ENCODE measurements at regions not wholly inside any gene's neighbourhood (a gene's known extent, or its start where the extent isn't known, plus 50 kb on each side); places are given as distances from the start of the nearest gene placed in this dataset.
A peak's percentile ranks its signal among the peaks of the same experiment; 100 is the strongest.
"Not testable (repeated sequence)": the region's sequence is repeated elsewhere in the genome, so short reads cannot be mapped to it uniquely, and the experiment has no call there.

DNA sequence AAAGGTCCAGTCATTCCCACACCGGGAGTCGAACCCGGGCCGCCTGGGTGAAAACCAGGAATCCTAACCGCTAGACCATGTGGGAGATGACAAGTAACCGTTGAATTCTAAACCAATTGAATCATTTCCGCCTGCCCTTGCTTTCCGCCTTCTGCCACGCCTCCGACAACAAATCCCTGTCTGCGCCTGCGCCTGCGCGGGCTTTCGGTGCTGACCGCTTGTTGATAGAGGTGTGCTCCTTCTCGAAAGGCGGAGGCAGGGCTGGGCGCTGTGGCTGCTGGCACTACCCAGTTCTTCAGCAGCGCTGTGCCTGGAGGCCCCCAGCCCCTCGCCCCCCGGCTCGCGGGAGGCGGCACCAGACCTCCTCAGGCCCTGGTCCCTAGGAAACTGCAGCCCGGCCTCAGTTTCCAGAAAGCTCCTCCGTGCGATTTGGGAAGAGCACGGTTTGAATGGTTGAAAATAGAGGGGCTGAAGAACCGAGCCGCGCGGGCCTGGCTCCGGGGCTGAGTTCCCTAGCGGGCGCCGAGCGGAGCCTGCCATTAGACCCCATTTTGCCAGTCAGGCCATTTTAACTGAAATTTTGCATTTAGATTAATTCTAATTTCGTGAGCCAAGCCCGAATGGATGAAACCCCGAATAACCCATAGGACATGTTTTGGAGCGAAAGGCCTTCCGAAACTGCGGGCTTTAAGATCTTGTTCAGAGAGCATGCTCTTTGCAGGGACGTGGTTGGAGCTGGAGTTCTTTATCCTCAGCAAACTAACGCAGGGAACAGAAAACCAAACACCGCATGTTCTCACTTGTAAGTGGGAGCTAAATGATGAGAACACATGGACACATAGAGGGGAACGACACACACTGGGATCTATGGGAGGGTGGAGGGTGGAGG is 219.3 kb upstream of the ATP10A start:
- peak; percentile 77 to 99 (median 94) for DNase-seq

GRCh38 chr15:26081758-26082220 is 218.7 kb upstream of the ATP10A start:
- no peak for DNase-seq

GRCh38 chr15:26075770-26076169 is 212.6 kb upstream of the ATP10A start:
- DNase-seq, result no peak

- peak in 1 of 56 donors; percentile 14 for DNase-seq
These were observed 210.6 kb upstream of the ATP10A start for GRCh38 chr15:26073430-26074333.

DNA sequence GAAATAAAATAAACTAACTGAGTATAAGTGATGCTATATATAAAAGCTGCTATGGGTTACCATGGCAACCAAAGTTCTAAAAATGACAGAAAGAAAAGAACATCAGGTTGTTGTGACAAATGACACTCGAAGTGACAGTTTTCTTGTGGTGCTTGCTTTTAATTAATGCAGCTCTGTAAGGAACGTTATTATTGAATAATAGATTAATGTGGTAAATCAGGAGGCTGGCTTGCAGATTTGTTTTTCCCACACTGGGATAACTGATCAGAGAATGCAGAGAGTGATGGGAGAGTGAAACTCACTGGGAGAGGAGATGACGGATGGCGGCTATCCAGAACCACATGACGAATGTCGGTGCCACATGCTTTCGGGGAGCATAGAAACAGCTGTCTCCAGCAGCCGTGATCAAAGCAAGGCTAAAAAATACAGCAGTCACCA is 207.0 kb upstream of the ATP10A start:
- DNase-seq, result peak in 17 of 56 donors; percentile 8 to 59 (median 21)

DNA sequence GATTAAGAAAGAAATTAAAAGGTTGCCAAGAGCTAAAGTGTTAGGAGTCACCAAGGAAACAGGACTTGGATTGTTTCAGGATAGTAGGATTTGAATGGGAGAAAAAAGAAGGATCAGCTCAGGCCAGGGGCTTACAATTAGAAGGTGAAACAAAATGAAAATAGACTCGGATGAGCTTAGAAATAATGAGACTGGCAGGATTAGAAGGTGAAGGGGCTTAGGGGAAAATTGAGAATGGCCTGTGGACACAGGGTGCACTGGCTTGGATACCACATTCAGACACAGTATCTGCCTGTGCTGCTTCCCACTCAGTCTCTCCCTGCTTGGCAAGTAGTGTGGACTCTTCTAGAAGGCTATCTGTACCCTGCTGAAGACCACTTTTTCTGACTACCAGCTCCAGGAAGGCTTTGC is 206.1 kb upstream of the ATP10A start:
- DNase-seq, result no peak

DNA sequence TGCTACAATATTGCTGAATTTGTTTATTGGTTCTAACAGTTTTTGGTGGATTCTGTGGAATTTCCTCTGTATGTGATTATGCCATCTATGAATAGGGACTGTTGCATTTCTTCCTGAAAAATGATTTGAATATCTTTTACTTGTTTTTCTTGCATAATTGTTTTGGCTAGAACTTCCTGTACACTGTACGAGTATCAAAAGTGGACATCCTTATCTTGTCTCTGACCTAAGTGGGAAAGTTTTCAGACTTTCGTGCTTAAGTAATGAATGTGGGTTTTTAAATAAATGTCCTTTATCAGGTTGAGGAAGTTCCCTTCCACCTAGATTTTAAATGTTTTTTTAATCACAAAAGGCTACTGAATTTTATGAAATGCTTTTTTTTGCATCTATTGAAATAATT is 203.8 kb upstream of the ATP10A start:
- DNase-seq, result no peak

DNA sequence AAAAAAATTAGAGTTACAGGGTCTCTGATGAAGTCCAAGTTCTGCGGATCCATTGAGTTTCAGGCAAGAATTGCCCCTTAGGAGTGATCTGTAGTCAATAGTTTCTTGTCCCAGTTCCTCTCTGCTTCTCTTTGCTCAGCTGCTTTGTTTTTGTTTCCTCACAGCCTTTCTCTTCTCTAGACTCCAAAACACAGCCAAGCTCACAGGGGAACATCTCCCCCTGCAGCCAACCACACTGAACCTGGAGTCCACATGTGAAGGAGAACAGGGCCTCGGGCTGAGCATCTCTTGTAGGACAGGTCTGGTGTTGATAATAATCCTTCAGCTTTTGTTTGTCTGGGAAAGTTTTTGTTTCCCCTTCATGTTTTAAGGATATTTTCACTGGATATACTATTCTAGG is 202.6 kb upstream of the ATP10A start:
- DNase-seq, result no peak

GRCh38 chr15:26061248-26061647 is 198.1 kb upstream of the ATP10A start:
- DNase-seq, result no peak

DNA sequence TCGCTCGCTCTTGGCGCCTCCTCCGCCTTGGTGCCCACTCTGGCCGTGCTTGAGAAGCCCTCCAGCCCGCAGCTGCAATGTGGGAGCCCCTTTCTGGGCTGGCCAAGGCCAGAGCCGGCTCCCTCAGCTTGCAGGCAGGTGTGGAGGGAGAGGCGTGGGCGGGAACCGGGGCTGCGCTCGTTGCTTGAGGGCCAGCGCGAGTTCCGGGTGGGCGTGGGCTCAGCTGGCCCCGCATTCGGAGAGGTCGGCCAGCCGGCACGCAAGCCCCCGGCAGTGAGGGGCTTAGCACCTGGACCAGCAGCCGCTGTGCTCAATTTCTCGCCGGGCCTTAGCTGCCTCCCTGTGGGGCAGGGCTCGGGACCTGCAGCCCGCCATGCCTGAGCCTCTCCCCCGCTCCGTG is 193.6 kb upstream of the ATP10A start:
- DNase-seq, result not testable (repeated sequence)

GRCh38 chr15:26051761-26052675 is 188.9 kb upstream of the ATP10A start:
- DNase-seq, result no peak

DNA sequence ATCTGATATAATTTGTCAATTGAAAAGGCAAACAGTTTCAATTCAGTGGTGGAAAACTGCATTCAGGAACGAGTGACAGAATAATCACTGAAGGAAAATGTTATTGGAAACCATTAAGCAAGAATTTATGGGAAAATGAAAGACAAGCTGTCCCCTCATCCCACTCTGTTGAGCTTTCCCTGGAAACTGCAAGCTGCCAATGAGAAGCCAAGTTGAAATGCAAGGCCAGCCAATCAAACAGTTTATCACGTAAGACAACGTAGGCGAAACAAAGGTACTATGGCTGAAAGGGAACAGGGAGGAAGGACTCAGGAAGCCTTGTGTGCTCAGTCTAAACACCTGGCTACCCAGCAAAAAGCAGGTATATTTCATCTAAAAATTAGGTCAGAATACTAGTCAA is 187.9 kb upstream of the ATP10A start:
- peak in 1 of 56 donors; percentile 14 for DNase-seq

DNA sequence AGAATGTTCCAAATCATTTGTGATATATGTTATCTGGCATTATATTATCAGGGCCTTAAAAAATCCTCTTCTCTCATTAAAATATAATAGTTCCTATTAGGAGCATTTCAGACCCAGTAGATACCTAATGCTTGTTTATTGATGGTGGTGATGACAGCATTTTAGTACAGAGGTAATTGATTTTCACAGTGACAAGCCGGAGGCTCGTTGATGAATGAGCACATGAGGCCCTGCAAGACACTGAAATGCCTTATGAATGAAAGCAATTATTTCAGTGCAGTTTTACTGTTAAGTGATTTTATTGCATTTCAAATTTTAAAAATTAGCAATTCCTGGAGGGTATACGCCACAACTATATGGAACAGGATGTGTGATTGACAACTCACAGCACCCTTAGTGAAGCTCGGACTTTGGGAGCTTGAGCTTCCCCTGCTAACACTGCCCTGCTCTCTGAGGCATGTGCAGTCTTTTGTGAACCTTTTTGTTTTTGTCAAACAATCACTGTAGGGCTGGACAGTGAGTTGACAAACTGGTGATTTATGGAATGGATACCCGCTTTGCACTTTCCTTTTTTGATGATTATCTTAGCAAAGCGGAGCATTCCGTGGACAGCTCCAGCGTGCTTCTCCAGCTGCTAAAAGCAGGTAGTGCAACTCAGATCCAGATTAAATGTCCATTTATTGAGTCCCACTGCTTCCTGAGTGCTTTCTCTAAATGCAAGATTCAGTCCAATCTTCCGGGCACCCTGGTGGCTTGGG is 187.0 kb upstream of the ATP10A start:
- DNase-seq, result no peak

GRCh38 chr15:26048669-26049068 is 185.5 kb upstream of the ATP10A start:
- no peak for DNase-seq

- DNase-seq, result no peak
These were observed 182.4 kb upstream of the ATP10A start for GRCh38 chr15:26045516-26045915.

- no peak for DNase-seq
These were observed 179.9 kb upstream of the ATP10A start for GRCh38 chr15:26043018-26043417.

- peak in 5 of 56 donors; percentile 5 to 34 (median 10) for DNase-seq
These were observed 175.6 kb upstream of the ATP10A start for GRCh38 chr15:26038693-26039092.

- no peak for DNase-seq
These were observed 174.2 kb upstream of the ATP10A start for GRCh38 chr15:26037369-26037768.

DNA sequence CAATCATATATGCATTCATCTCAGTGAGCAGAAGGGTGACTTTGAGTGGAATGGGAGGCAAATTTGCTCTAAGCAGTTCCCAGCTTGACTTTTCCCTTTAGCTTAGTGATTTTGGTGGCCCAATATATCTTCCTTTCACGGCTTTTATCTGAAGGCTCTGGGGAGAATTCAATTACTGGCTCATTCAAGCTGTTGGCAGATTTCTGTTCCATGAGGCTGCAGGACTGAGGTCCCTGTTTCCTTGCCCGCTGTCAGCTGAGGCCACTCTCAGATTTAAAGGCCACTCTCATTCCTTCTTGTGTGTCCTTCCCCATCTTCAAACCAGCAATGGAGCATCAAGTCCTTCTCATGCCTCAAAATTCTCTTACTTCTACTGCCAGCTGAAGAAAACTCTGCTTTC is 170.4 kb upstream of the ATP10A start:
- DNase-seq, result no peak
